ENCODE measurements at regions not wholly inside any gene's neighbourhood (a gene's known extent, or its start where the extent isn't known, plus 50 kb on each side); places are given as distances from the start of the nearest gene placed in this dataset.

GRCh38 chr14:99344051-99344758, 72.2 kb upstream of the BCL11B start:
- intact Hi-C loops (cut with micrococcal nuclease; ENCODE audit: unreplicated experiment), result no loop called here

More at GRCh38 chr14:99344051-99344758, 72.2 kb upstream of the BCL11B start:
- no peaks in the 10 kb centered on the region for H3K36me3 ChIP-seq (ENCODE audit: control insufficient read depth in 2 of 2, insufficient read depth in 2 of 2, low read length in 1 of 2)
- H3K9me3 ChIP-seq (replicated peaks; ENCODE audit: control insufficient read depth, insufficient read depth, low read length), result no peaks in the 10 kb centered on the region
- no peak overlapping the region for H3K4me3 ChIP-seq
- H4K20me1 ChIP-seq (ENCODE audit: control insufficient read depth, insufficient read depth), result no peaks in the 10 kb centered on the region
- no peaks in the 10 kb centered on the region for H3K79me2 ChIP-seq (ENCODE audit: control insufficient read depth, insufficient read depth, low read length)
- no peaks in the 10 kb centered on the region for H3K4me1 ChIP-seq (ENCODE audit: control insufficient read depth, insufficient read depth, low read length)
- SMC1A ChIA-PET (ENCODE audit: uncharacterized antibody, unreplicated experiment), result no interaction called here
- no peak overlapping the region for H2AFZ ChIP-seq (ENCODE audit: control insufficient read depth, low read depth, low read length)
- no TSS peak for BruUV-seq (replicated peaks)
- 59% methylated on average over 20 of the region's 20 CpGs for WGBS (ENCODE audit: insufficient coverage, insufficient replicate concordance, low lambda C conversion rate, missing lambda C conversion rate)
- no peak overlapping the region for H3K4me2 ChIP-seq (ENCODE audit: control insufficient read depth, insufficient read depth)
- TF ChIP-seq BRCA1 (IDR thresholded peaks at IDR 0.05; ENCODE audit: low read depth, low read length) (no peak), ZBED1 (IDR thresholded peaks at IDR 0.05; ENCODE audit: borderline replicate concordance) (no peak), FOS (IDR thresholded peaks at IDR 0.05; ENCODE audit: borderline replicate concordance, extremely low read depth, insufficient read length) (no peak), MEF2B (IDR thresholded peaks at IDR 0.05; ENCODE audit: partially characterized antibody, poor library complexity, severe bottlenecking) (no peak), NR2C1 (IDR thresholded peaks at IDR 0.05) (no peak), ZBTB40 (IDR thresholded peaks at IDR 0.05; ENCODE audit: borderline replicate concordance) (no peak), CUX1 (IDR thresholded peaks at IDR 0.05; ENCODE audit: insufficient replicate concordance, low read depth, low read length) (no peak), PAX8 (IDR thresholded peaks at IDR 0.05) (no peak), ZNF217 (IDR thresholded peaks at IDR 0.05) (no peak), ZSCAN29 (IDR thresholded peaks at IDR 0.05) (no peak), NBN (IDR thresholded peaks at IDR 0.05) (no peak)
- no peak overlapping the region for H3K27ac ChIP-seq (ENCODE audit: control insufficient read depth, insufficient read depth)
- POLR2A ChIA-PET, result no interaction called here
- CTCF ChIA-PET, result no interaction called here
- ATAC-seq (no peak), FAIRE-seq (no peak), DNase-seq (ENCODE audit: low read depth, low spot score) (no peak)
- H3K9ac ChIP-seq (ENCODE audit: control insufficient read depth, insufficient read depth, low read length), result no peak overlapping the region
- in situ Hi-C loops (cut with MboI), result no loop called here
- H3K27me3 ChIP-seq (replicated peaks in 1 of 2; ENCODE audit: control insufficient read depth in 2 of 2, insufficient read depth in 2 of 2, low read length in 1 of 2), result no peaks in the 10 kb centered on the region; a peak in 1 of 4 replicates
- RAD21 ChIA-PET (ENCODE audit: unreplicated experiment), result no interaction called here
